Non-pigmented ciliary epithelial cell (primary cell): ENCODE measurements at regions not wholly inside any gene's neighbourhood (a gene's known extent, or its start where the extent isn't known, plus 50 kb on each side); places are given as distances from the start of the nearest gene placed in this dataset.
"Not testable (repeated sequence)": the region's sequence is repeated elsewhere in the genome, so short reads cannot be mapped to it uniquely, and the experiment has no call there.

ENCODE experiments used
- DNase-seq: peaks from one replicate; pipeline ENCODE4 v3.0.0-alpha.2; 2010; ENCODE audit warnings: low read depth

- DNase-seq = not testable (repeated sequence)
Measured at GRCh38 chr2:91497129-91498064, 2805.9 kb downstream of the RPIA start.

GRCh38 chr2:91498065-91498449 is 2806.6 kb downstream of the RPIA start:
- DNase-seq = not testable (repeated sequence)

DNA sequence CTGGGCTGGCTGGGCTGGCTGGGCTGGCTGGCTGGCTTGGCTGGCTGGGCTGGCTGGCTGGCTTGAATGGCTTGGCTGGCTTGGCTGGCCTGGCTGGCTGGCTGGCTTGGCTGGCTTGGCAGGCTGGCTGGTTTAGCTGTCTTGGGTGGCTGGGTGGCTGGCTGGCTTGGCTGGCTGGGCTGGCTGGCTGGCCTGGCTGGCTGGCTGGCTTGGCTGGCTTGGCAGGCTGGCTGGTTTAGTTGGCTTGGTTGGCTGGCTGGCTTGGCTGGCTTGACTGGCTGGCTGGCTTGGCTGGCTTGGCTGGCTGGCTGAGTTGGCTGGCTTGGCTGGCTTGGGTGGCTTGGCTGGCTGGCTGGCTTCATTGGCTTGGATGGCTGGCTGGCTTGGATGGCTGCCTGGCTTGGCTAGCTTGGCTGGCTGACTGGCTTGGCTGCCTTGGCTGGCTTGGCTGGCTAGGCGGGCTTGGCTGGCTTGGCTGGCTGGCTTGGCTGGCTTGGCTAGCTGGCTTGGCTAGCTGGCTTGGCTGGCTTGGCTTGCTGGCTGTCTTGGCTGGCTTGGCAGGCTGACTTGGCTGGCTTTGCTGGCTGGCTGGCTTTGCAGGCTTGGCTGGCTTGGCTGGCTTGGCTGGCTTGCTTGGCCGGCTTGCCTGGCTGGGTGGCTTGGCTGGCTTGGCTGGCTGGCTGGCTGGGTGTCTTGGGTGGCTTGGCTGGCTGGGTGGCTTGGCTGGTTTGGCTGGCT is 2807.2 kb downstream of the RPIA start:
- DNase-seq = not testable (repeated sequence)

DNA sequence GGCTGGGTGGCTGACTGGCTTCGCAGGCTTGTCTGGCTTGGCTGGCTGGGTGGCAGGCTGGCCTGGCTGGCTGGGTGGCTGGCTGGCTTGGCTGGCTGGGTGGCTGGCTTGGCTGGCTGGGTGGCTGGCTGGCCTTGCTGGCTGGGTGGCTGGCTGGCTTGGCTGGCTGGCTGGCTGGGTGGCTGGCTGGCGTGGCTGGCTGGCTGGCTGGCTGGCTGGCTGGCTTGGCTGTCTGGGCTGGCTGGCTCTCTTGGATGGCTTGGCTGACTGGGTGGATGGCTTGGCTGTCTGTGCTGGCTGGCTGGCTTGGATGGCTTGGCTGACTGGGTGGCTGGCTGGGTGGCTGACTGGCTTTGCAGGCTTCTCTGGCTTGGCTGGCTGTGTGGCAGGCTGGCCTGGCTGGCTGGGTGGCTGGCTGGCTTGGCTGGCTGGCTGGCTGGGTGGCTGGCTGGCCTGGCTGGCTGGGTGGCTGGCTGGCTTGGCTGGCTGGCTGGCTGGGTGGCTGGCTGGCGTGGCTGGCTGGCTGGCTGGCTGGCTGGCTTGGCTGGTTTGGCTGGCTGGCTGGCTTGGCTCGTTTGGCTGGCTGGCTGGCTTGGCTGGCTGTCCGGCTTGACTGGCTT is 2808.1 kb downstream of the RPIA start:
- not testable (repeated sequence) for DNase-seq

GRCh38 chr2:91500246-91500977 is 2808.9 kb downstream of the RPIA start:
- not testable (repeated sequence) for DNase-seq

DNA sequence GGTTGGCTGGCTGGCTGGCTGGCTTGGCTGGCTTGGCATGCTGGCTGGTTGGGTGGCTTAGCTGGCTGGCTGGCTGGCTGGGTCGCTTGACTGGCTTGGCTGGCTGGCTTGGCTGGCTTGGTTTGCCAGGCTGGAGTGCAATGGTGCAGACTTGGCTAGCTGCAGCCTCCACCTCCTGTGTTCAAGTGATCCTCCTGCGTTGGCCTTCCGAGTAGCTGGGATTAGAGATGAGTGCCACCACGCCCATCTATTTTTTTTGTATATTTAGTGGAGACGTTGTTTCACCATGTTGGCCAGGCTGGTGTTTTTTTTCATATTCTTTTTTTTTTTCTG is 2809.5 kb downstream of the RPIA start:
- not testable (repeated sequence) for DNase-seq

- not testable (repeated sequence) for DNase-seq
Measured at GRCh38 chr2:91501481-91502080, 2810.1 kb downstream of the RPIA start.

GRCh38 chr2:91503572-91503958 is 2812.1 kb downstream of the RPIA start:
- DNase-seq = not testable (repeated sequence)

DNA sequence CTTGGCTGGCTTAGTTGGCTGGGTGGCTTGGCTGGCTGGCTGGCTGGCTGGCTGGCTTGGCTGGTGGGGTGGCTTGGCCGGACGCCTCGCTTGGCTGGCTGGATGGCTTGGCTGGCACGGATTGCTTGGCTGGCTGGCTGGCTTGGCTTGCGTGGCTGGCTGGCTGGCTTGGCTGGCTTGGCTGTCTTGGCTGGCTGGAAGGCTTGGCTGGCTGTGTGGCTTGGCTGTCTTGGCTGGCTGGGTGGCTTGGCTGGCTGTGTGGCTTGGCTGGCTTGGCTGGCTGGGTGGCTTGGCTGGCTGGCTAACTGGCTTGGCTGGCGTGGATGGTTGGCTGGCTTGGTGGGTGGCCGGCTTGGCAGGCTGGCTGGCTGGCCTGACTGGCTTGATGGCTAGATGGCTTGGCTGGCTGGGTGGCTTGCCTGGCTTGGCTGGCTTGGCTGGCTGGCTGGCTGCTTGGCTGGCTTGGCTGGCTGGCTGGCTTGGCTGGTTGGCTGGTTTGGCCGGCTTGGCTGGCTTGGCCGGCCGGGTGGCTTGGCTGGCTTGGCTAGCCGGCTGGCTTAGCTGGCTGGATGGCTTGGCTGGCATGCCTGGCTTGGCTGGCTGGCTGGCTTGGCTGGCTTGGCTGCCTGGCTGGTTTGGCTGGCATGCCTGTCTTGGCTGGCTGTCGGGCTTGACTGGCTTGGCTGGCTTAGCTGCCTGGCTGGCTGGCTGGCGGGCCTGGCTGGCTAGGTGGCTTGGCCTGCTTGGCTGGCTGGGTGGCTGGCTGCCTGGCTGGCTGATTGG is 2812.7 kb downstream of the RPIA start:
- DNase-seq = not testable (repeated sequence)

- not testable (repeated sequence) for DNase-seq
Measured at GRCh38 chr2:91508816-91509215, 2817.3 kb downstream of the RPIA start.

DNA sequence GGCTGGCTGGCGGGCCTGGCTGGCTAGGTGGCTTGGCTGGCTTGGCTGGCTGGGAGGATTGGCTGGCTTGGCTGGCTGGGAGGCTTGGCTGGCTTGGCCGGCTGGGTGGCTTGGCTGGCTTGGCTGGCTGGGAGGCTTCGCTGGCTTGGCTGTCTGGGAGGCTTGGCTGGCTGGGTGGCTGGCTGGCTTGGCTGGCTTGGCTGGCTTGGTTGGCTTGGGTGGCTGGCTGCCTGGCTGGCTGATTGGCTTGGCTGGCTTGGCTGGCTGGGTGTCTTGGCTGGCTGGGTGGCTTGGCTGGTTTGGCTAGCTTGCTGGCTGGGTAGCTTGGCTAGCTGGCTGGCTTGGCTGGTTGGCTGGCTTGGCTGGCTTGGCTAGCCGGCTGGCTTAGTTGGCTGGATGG is 2817.8 kb downstream of the RPIA start:
- not testable (repeated sequence) for DNase-seq

DNA sequence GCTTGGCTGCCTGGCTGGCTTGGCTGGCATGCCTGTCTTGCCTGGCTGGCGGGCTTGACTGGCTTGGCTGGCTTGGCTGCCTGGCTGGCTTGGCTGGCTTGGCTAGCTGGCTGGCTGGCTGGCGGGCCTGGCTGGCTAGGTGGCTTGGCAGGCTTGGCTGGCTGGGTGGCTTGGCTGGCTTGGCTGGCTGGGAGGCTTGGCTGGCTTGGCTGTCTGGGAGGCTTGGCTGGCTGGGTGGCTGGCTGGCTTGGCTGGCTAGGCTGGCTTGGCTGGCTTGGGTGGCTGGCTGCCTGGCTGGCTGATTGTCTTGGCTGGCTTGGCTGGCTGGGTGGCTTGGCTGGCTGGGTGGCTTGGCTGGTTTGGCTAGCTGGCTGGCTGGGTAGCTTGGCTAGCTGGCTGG is 2819.7 kb downstream of the RPIA start:
- DNase-seq = not testable (repeated sequence)

- DNase-seq = not testable (repeated sequence)
Measured at GRCh38 chr2:91515966-91516365, 2824.5 kb downstream of the RPIA start.

GRCh38 chr2:91516669-91517068 is 2825.2 kb downstream of the RPIA start:
- DNase-seq = not testable (repeated sequence)

DNA sequence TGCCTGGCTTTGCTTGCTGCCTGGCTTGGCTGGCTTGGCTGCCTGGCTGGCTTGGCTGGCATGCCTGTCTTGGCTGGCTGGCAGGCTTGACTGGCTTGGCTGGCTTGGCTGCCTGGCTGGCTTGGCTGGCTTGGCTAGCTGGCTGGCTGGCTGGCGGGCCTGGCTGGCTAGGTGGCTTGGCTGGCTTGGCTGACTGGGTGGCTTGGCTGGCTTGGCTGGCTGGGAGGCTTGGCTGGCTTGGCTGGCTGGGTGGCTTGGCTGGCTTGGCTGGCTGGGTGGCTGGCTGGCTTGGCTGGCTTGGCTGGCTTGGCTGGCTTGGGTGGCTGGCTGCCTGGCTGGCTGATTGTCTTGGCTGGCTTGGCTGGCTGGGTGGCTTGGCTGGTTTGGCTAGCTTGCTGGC is 2826.4 kb downstream of the RPIA start:
- DNase-seq = not testable (repeated sequence)

GRCh38 chr2:91518361-91518981 is 2827.0 kb downstream of the RPIA start:
- not testable (repeated sequence) for DNase-seq

- not testable (repeated sequence) for DNase-seq
Measured at GRCh38 chr2:91519359-91519758, 2827.9 kb downstream of the RPIA start.

- not testable (repeated sequence) for DNase-seq
Measured at GRCh38 chr2:91519914-91520313, 2828.4 kb downstream of the RPIA start.

DNA sequence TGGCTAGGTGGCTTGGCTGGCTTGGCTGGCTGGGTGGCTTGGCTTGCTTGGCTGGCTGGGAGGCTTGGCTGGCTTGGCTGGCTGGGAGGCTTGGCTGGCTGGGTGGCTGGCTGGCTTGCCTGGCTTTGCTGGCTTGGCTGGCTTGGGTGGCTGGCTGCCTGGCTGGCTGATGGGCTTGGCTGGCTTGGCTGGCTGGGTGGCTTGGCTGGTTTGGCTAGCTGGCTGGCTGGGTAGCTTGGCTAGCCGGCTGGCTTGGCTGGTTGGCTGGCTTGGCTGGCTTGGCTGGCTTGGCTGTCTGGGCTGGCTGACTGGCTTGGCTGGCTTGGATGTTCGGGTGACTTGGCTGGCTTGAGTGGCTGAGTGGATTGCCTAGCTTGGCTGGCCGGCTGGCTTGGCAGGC is 2829.1 kb downstream of the RPIA start:
- DNase-seq = not testable (repeated sequence)

- DNase-seq = not testable (repeated sequence)
Measured at GRCh38 chr2:91520972-91521535, 2829.6 kb downstream of the RPIA start.
